ENCODE measurements at regions not wholly inside any gene's neighbourhood (a gene's known extent, or its start where the extent isn't known, plus 50 kb on each side); places are given as distances from the start of the nearest gene placed in this dataset.
A peak's percentile ranks its signal among the peaks of the same experiment; 100 is the strongest.

- H3K27me3 Mint-ChIP-seq (ENCODE audit: unreplicated experiment), result peaks cover 5% of the 10 kb centered on the region
- peak; percentile 39 for DNase-seq
- TF ChIP-seq CTCF (IDR thresholded peaks at IDR 0.05; ENCODE audit: partially characterized antibody, unreplicated experiment), result no peak
- H3K4me1 Mint-ChIP-seq (ENCODE audit: low read depth, unreplicated experiment), result peaks cover 23% of the 10 kb centered on the region
- no peak overlapping the region for H3K27ac Mint-ChIP-seq (ENCODE audit: unreplicated experiment)
- H3K4me3 Mint-ChIP-seq (ENCODE audit: unreplicated experiment), result no peak overlapping the region
- no peaks in the 10 kb centered on the region for H3K36me3 Mint-ChIP-seq (ENCODE audit: unreplicated experiment)
- H3K9me3 Mint-ChIP-seq (ENCODE audit: unreplicated experiment), result peaks cover 2% of the 10 kb centered on the region
Measured at GRCh38 chr5:141786700-141787099, 91.5 kb downstream of the PCDH1 start.

- H3K4me3 Mint-ChIP-seq (ENCODE audit: unreplicated experiment), result no peak overlapping the region
- H3K4me1 Mint-ChIP-seq (ENCODE audit: low read depth, unreplicated experiment), result peaks cover 23% of the 10 kb centered on the region
- DNase-seq, result no peak
- no peak for TF ChIP-seq CTCF (IDR thresholded peaks at IDR 0.05; ENCODE audit: partially characterized antibody, unreplicated experiment)
- no peak overlapping the region for H3K27ac Mint-ChIP-seq (ENCODE audit: unreplicated experiment)
- peaks cover 5% of the 10 kb centered on the region for H3K27me3 Mint-ChIP-seq (ENCODE audit: unreplicated experiment)
- no peaks in the 10 kb centered on the region for H3K36me3 Mint-ChIP-seq (ENCODE audit: unreplicated experiment)
- H3K9me3 Mint-ChIP-seq (ENCODE audit: unreplicated experiment), result no peaks in the 10 kb centered on the region
Measured at GRCh38 chr5:141785711-141786110, 92.5 kb downstream of the PCDH1 start.

GRCh38 chr5:141785135-141785534 lies 93.1 kb downstream of the PCDH1 start:
- no peak for DNase-seq
- H3K9me3 Mint-ChIP-seq (ENCODE audit: unreplicated experiment), result no peaks in the 10 kb centered on the region
- H3K4me3 Mint-ChIP-seq (ENCODE audit: unreplicated experiment), result no peak overlapping the region
- no peak for TF ChIP-seq CTCF (IDR thresholded peaks at IDR 0.05; ENCODE audit: partially characterized antibody, unreplicated experiment)
- peaks cover 24% of the 10 kb centered on the region for H3K4me1 Mint-ChIP-seq (ENCODE audit: low read depth, unreplicated experiment)
- H3K27me3 Mint-ChIP-seq (ENCODE audit: unreplicated experiment), result peaks cover 5% of the 10 kb centered on the region
- H3K36me3 Mint-ChIP-seq (ENCODE audit: unreplicated experiment), result no peaks in the 10 kb centered on the region
- no peak overlapping the region for H3K27ac Mint-ChIP-seq (ENCODE audit: unreplicated experiment)

- no peak for DNase-seq
- peaks cover 5% of the 10 kb centered on the region for H3K27me3 Mint-ChIP-seq (ENCODE audit: unreplicated experiment)
Measured at GRCh38 chr5:141784529-141784928, 93.7 kb downstream of the PCDH1 start.

GRCh38 chr5:141783947-141784296 lies 94.3 kb downstream of the PCDH1 start:
- Mint-ChIP-seq H3K27me3 (ENCODE audit: unreplicated experiment) (peaks cover 5% of the 10 kb centered on the region), H3K9me3 (ENCODE audit: unreplicated experiment) (no peaks in the 10 kb centered on the region), H3K27ac (ENCODE audit: unreplicated experiment) (peak overlapping the region; percentile 90), H3K4me1 (ENCODE audit: low read depth, unreplicated experiment) (peaks cover 34% of the 10 kb centered on the region), H3K36me3 (ENCODE audit: unreplicated experiment) (no peaks in the 10 kb centered on the region), H3K4me3 (ENCODE audit: unreplicated experiment) (peak overlapping the region; percentile 72)
- no peak for TF ChIP-seq CTCF (IDR thresholded peaks at IDR 0.05; ENCODE audit: partially characterized antibody, unreplicated experiment)
- DNase-seq, result no peak

More at GRCh38 chr5:141784529-141784928, 93.7 kb downstream of the PCDH1 start:
- Mint-ChIP-seq H3K9me3 (ENCODE audit: unreplicated experiment) (no peaks in the 10 kb centered on the region), H3K4me1 (ENCODE audit: low read depth, unreplicated experiment) (peaks cover 29% of the 10 kb centered on the region), H3K4me3 (ENCODE audit: unreplicated experiment) (no peak overlapping the region), H3K27ac (ENCODE audit: unreplicated experiment) (no peak overlapping the region), H3K36me3 (ENCODE audit: unreplicated experiment) (no peaks in the 10 kb centered on the region)
- TF ChIP-seq CTCF (IDR thresholded peaks at IDR 0.05; ENCODE audit: partially characterized antibody, unreplicated experiment), result no peak

All from glutamatergic neuron (in vitro differentiated cells).